ENCODE measurements at regions not wholly inside any gene's neighbourhood (a gene's known extent, or its start where the extent isn't known, plus 50 kb on each side); places are given as distances from the start of the nearest gene placed in this dataset.

DNA sequence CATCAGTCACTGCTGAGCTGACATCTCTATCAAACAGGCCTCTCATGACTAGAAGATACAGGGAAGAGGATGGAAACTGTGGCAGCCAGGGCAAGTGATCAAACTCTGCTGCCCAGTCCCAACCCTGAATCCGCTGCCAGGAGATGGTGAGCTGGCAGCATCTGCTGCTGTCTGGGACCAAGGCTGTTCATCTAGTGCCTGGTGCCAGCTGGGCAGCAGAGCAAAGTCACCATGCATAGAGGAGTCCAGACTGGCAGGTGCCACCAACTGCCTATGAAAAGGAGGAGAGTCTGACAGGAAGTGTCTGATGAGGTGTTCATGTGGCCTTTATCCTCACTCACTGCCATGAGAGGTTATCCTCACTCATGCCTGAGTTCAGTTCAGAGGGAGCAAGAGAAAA lies 518.9 kb downstream of the MID1IP1 start:
- Histone ChIP-seq H3K4me3 (ENCODE audit: low read length) (no peak overlapping the region), H3K36me3 (ENCODE audit: insufficient read depth, low read length) (no peaks in the 10 kb centered on the region), H3K9me2 (ENCODE audit: insufficient read depth, low read length) (no peaks in the 10 kb centered on the region), H2AFZ (ENCODE audit: low read depth, low read length) (no peak overlapping the region), H3K27ac (ENCODE audit: low read length) (no peak overlapping the region), H4K20me1 (ENCODE audit: insufficient read depth) (no peaks in the 10 kb centered on the region), H3K9me3 (ENCODE audit: low read length) (no peaks in the 10 kb centered on the region), H3K79me2 (replicated peaks; ENCODE audit: insufficient read depth, low read length) (no peaks in the 10 kb centered on the region), H3K27me3 (ENCODE audit: insufficient read depth, low read depth, low read length) (no peaks in the 10 kb centered on the region), H3K4me2 (ENCODE audit: low read length) (no peak overlapping the region), H3K9ac (ENCODE audit: low read length) (no peak overlapping the region), H3F3A (ENCODE audit: insufficient read depth, low read length, poor library complexity, severe bottlenecking) (no peaks in the 10 kb centered on the region)
- TF ChIP-seq EP300 (conservative IDR thresholded peaks at IDR 0.05; ENCODE audit: poor library complexity, severe bottlenecking) (no peak), MXI1 (conservative IDR thresholded peaks at IDR 0.05; ENCODE audit: poor library complexity, severe bottlenecking) (no peak), TAF1 (IDR thresholded peaks at IDR 0.05; ENCODE audit: low read depth) (no peak), POLR2AphosphoS5 (IDR thresholded peaks at IDR 0.05) (no peak), REST (IDR thresholded peaks at IDR 0.05; ENCODE audit: borderline replicate concordance) (no peak), RAD21 (conservative IDR thresholded peaks at IDR 0.05) (no peak), EZH2 (IDR thresholded peaks at IDR 0.05; ENCODE audit: borderline replicate concordance, insufficient read depth, low read length, poor library complexity, severe bottlenecking) (no peak), SMC3 (conservative IDR thresholded peaks at IDR 0.05; ENCODE audit: poor library complexity) (no peak)
- TF ChIP-seq, protein P1, sequence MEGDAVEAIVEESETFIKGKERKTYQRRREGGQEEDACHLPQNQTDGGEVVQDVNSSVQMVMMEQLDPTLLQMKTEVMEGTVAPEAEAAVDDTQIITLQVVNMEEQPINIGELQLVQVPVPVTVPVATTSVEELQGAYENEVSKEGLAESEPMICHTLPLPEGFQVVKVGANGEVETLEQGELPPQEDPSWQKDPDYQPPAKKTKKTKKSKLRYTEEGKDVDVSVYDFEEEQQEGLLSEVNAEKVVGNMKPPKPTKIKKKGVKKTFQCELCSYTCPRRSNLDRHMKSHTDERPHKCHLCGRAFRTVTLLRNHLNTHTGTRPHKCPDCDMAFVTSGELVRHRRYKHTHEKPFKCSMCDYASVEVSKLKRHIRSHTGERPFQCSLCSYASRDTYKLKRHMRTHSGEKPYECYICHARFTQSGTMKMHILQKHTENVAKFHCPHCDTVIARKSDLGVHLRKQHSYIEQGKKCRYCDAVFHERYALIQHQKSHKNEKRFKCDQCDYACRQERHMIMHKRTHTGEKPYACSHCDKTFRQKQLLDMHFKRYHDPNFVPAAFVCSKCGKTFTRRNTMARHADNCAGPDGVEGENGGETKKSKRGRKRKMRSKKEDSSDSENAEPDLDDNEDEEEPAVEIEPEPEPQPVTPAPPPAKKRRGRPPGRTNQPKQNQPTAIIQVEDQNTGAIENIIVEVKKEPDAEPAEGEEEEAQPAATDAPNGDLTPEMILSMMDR (IDR thresholded peaks at IDR 0.05; ENCODE audit: poor library complexity, severe bottlenecking): no peak

GRCh38 chrX:39322496-39322895 lies 521.2 kb downstream of the MID1IP1 start:
- H3K9me2 ChIP-seq (ENCODE audit: insufficient read depth, low read length): no peaks in the 10 kb centered on the region
- H3K4me3 ChIP-seq (ENCODE audit: low read length): no peak overlapping the region
- H3K27ac ChIP-seq (ENCODE audit: low read length): no peak overlapping the region
- no peaks in the 10 kb centered on the region for H3K27me3 ChIP-seq (ENCODE audit: insufficient read depth, low read depth, low read length)
- no peaks in the 10 kb centered on the region for H3K79me2 ChIP-seq (replicated peaks; ENCODE audit: insufficient read depth, low read length)
- no peak overlapping the region for H3K4me2 ChIP-seq (ENCODE audit: low read length)
- no peak overlapping the region for H3K9ac ChIP-seq (ENCODE audit: low read length)
- no peaks in the 10 kb centered on the region for H4K20me1 ChIP-seq (ENCODE audit: insufficient read depth)
- H3K9me3 ChIP-seq (ENCODE audit: low read length): no peaks in the 10 kb centered on the region
- no peaks in the 10 kb centered on the region for H3F3A ChIP-seq (ENCODE audit: insufficient read depth, low read length, poor library complexity, severe bottlenecking)
- H2AFZ ChIP-seq (ENCODE audit: low read depth, low read length): no peak overlapping the region
- H3K36me3 ChIP-seq (ENCODE audit: insufficient read depth, low read length): no peaks in the 10 kb centered on the region
- TF ChIP-seq RAD21 (conservative IDR thresholded peaks at IDR 0.05): no peak
- TF ChIP-seq SMC3 (conservative IDR thresholded peaks at IDR 0.05; ENCODE audit: poor library complexity): no peak
